Stimulated activated naive CD8-positive, alpha-beta T cell treated with anti-CD3 and anti-CD28 coated beads, Interleukin-15, amount 100 ng/mL, for 72 hours (primary cell): ENCODE measurements at regions not wholly inside any gene's neighbourhood (a gene's known extent, or its start where the extent isn't known, plus 50 kb on each side); places are given as distances from the start of the nearest gene placed in this dataset.
A peak's percentile ranks its signal among the peaks of the same experiment; 100 is the strongest.

ENCODE experiments used
- ATAC-seq: fragments of 150-1000 bp; cut with Tn5 transposase; 2 replicates; pipeline ENCODE4 v1.10.0; 2021; ENCODE audit warnings: mild to moderate bottlenecking, moderate library complexity
- DNase-seq, 2 donors: peaks; one replicate each; pipeline ENCODE4 v3.0.0; 2021 to 2022
- H3K27ac Mint-ChIP-seq, 2 donors: one replicate each; pipeline ENCODE4 v1.8.0; 2022; ENCODE audit warnings: mild to moderate bottlenecking in 2 of 2, mixed read lengths in 2 of 2, moderate library complexity in 2 of 2
- H3K27me3 Mint-ChIP-seq: one replicate; pipeline ENCODE4 v1.8.0; 2022; ENCODE audit warnings: mixed read lengths
- H3K4me1 Mint-ChIP-seq: one replicate; pipeline ENCODE4 v1.8.0; 2022; ENCODE audit warnings: mild to moderate bottlenecking, mixed read lengths
- H3K4me3 Mint-ChIP-seq, 2 donors: one replicate each; pipeline ENCODE4 v1.8.0; 2022; ENCODE audit warnings: mild to moderate bottlenecking in 2 of 2, mixed read lengths in 2 of 2, moderate library complexity in 1 of 2
- H3K9me3 Mint-ChIP-seq, 2 donors: one replicate each; pipeline ENCODE4 v1.8.0; 2022; ENCODE audit warnings: mixed read lengths in 2 of 2

DNA sequence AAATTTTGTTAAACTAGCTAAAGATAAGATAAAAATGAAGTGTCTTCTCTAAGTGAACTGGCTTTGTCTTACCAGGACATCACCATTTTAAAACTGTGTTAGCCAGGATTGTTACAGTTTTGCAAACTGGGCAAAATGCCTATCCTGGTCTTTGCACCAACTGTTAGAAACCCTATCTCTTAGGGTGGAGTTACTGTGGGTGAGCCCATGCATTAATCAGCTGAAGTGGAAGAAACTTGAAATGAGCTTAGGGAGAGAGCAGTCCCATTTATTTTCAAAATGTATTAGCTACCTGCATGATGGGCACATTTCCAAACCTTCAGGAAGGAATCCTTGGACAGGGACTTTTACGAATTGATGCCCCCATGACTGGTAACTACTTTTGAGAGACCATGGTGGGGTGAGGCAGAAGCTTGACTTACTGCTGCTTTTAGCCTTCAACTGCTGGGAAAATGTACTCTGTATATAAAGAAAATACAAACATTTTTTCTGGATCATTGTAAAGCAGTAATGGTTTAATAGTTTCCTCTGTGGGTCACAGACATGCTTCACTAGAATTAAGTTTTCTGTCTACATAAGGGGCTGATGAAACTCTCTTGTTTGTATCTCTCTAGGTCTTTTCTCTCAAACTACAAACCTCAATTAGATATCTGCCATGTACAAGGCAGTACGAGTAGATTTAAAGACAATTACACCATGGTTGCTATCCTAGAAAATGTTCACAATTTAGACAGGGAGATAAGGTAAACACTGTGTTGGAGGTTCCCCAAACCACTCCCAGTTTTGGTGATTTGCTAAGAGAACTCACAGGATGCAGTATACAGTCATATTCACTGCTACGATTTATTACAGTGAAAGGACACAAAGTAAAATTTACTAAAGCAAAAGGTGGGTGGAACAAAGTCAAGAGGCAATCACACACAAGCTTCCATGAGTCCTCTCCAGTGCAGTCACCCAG lies 321.4 kb upstream of the MMADHC start:
- Mint-ChIP-seq H3K27me3 (no peaks in the 10 kb centered on the region), H3K27ac (no peak overlapping the region), H3K4me3 (no peak overlapping the region), H3K4me1 (no peaks in the 10 kb centered on the region), H3K9me3 (peaks cover 0 to 6% of the 10 kb centered on the region in 2 donors)
- DNase-seq (no peak), ATAC-seq (no peak)

DNA sequence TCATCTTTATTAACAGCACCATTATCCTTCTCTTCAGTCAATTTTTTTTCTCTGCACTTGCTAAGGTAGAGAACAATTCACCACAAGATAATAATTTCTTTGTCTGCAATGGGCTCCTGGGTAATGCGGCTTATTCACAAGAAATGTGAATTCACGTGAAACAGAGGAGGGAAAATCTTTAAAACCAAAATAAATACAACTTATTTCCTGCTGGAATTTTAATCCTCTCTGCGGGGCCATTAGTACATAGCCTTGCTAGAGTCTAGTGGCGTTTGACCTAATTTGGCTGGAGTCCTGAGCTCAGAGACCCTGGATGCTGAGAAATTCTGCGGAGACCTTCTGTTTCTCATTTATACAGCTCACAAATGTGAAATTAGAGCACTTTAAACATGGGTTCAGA lies 319.3 kb upstream of the MMADHC start:
- H3K9me3 Mint-ChIP-seq: peaks cover 0 to 6% of the 10 kb centered on the region in 2 donors
- H3K4me3 Mint-ChIP-seq: no peak overlapping the region
- ATAC-seq: no peak
- H3K4me1 Mint-ChIP-seq: no peaks in the 10 kb centered on the region
- no peak for DNase-seq
- no peaks in the 10 kb centered on the region for H3K27me3 Mint-ChIP-seq
- no peak overlapping the region for H3K27ac Mint-ChIP-seq

DNA sequence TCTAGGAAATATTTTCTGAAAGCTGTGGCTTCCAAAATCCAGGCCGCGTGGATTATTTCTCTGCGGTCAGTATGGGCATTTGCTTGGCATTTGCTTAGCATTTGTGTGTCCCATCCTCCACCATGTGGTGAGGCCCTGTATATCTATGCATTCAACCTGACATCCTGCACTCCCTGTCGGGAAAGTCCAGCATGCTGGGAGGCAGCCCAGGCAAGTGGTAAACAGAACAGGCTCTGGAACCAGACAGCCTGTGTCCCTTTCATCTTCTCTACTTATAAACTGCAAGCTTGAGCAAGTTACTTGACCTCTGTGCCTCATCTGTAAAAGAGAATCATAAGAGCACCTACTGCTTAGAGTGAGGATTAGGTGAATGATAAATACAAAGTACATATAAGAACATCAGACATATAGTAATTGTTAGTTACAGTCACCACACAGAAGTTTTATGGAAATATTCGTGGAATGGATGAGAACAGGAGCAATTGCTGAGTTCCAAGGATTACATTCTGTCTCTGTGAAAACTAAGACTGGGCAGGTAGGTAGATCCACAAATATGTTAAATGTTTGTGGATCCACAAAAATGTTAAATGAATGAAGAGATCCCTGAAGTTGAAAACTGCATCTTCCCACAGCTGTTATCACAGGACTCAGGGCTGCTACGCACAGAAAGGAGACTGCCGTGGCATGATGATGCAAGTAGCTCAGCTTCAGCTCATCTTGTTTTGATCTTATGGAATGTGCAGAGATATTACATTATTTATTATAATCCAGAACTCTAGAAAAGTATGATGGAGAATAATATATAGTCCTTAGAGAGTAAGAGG lies 317.0 kb upstream of the MMADHC start:
- Mint-ChIP-seq H3K4me1 (no peaks in the 10 kb centered on the region), H3K27ac (no peak overlapping the region), H3K4me3 (no peak overlapping the region), H3K9me3 (no peaks in the 10 kb centered on the region), H3K27me3 (no peaks in the 10 kb centered on the region)
- ATAC-seq (no peak), DNase-seq (no peak)

DNA sequence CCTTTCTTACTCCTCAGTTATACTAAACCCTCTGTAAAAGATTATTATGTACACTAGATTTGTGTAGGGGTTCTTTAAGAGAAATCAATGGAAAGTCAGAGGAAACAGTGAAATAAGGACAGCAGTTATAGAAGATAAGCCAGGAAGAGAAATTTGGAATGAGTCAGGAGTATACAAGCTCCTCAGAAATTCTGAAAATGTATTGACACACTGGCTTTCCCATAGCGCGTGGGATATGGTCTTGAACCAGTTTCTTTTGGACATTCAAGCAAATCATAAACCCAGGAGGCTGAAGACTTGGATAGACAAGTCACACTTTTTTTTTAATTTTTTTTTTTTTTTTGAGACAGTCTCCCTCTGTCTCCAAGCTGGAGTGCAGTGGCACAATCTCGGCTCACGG lies 316.1 kb upstream of the MMADHC start:
- DNase-seq: no peak
- Mint-ChIP-seq H3K27me3 (no peaks in the 10 kb centered on the region), H3K4me1 (no peaks in the 10 kb centered on the region), H3K4me3 (no peak overlapping the region), H3K9me3 (no peaks in the 10 kb centered on the region), H3K27ac (no peak overlapping the region)
- no peak for ATAC-seq

DNA sequence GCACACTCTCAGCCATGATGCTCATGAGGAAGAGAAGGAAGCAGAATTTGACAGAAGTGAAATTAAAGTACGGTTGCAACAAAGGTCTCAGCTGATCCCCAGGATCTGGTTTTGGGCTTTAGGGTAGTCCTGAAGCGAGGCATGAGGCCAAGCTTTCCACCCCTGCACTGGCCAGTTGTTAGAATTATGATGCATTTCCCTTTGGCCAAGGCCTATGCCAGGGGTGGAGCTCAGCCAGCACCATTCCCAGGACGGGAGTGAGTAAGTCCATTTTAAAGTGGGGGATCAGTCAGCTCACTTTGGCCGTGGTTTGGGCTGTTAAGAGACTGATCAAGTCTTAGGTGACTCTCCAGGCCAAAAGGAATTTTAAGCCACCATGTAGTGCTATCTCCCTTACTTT lies 314.5 kb upstream of the MMADHC start:
- Mint-ChIP-seq H3K27ac (no peak overlapping the region), H3K27me3 (no peaks in the 10 kb centered on the region), H3K4me1 (no peaks in the 10 kb centered on the region), H3K4me3 (no peak overlapping the region), H3K9me3 (no peaks in the 10 kb centered on the region)
- ATAC-seq (no peak), DNase-seq (no peak)

DNA sequence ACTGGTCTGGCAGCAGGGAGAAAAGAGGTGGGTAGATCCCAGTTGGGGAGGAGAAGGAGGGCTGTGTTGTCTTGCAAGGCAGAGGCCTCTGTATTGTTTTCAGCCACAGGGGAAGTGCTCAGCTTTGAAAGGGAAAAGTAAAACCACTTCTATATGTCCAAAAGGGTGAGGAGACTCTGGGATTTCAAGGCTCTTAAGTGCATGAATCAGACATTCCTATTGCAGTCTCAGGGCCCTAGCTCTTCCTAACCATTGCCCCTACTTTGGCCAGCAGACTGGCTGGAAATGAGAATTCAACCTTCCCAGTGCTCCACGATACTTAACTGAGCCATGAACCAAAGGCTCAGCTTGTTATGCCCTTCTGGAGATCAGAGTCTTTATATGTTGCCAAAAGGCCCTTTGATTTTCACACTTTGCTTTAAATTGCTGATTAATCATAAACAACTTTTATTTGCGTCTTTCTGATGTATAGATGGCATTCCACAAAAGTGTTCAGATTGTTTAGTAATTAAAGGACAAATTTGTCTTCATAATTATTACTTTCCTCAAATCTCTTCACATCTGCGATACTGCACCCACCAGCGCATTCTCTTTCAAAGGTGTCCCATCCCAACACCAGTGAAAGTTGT lies 313.8 kb upstream of the MMADHC start:
- ATAC-seq: no peak
- DNase-seq: no peak
- Mint-ChIP-seq H3K4me1 (no peaks in the 10 kb centered on the region), H3K27ac (no peak overlapping the region), H3K4me3 (no peak overlapping the region), H3K27me3 (no peaks in the 10 kb centered on the region), H3K9me3 (no peaks in the 10 kb centered on the region)

DNA sequence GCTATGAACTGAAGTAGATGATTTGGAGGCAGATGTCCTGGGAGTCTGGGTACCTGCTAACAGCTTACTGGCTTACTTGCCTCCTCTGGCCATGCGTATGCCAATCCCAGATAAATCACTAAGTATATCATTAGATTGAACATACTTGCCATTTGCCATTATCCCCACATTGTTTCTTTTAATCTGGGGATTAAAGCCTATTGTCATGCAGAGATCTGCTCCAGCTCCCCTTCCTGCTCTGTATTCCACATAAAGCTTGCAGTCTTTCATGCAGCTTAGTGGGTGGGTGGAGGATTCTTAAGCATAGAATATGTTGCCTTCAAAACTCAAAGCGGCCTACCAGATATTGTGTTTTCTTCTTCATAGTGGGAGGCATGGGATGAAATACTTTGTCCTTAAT lies 311.8 kb upstream of the MMADHC start:
- Mint-ChIP-seq H3K4me3 (no peak overlapping the region), H3K9me3 (no peaks in the 10 kb centered on the region), H3K4me1 (no peaks in the 10 kb centered on the region), H3K27me3 (no peaks in the 10 kb centered on the region), H3K27ac (no peak overlapping the region)
- no peak for ATAC-seq
- no peak for DNase-seq

DNA sequence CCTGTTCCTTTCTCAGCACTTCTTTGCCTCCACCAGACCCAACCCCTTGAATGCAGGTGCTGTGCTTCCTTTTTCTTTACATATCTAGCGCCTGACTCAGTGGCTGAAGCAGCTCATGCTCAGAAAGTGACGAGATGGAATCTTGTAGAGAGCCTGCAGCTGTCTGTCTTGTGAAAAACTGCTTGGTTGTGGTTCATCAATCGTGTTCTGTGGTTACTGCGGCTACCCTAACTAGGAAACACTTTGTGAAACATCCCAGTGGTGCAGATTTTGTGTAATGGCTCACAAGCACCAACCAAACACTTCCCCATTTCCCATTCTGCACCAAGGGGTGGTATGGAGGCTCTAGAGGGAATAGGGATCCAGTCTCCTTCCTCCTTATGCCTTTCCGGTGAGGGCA lies 307.2 kb upstream of the MMADHC start:
- Mint-ChIP-seq H3K27ac (no peak overlapping the region), H3K4me1 (no peaks in the 10 kb centered on the region), H3K4me3 (no peak overlapping the region), H3K27me3 (no peaks in the 10 kb centered on the region), H3K9me3 (peaks cover 0 to 3% of the 10 kb centered on the region in 2 donors)
- DNase-seq (no peak), ATAC-seq (no peak)

DNA sequence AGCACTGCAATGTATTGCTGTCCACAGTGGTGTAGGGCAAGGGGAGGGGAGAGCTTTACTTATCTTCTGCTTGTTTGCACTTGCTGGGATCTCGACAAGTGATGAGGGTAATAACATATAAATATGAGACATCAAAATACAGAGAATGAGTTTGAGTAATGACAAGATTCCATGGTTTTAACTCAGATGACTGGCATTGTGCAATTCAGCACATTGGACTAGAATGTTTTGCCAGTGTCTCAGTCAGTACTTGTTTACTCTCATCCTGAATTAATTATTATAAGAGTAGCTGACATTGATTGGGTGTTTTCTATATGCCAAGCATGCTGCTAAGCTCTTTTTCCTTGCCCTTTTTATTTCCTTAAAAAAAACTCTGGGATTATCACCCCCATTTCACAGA lies 306.7 kb upstream of the MMADHC start:
- Mint-ChIP-seq H3K4me1 (no peaks in the 10 kb centered on the region), H3K9me3 (peaks cover 0 to 8% of the 10 kb centered on the region in 2 donors), H3K4me3 (no peak overlapping the region), H3K27ac (no peak overlapping the region), H3K27me3 (no peaks in the 10 kb centered on the region)
- ATAC-seq (no peak), DNase-seq (no peak)

DNA sequence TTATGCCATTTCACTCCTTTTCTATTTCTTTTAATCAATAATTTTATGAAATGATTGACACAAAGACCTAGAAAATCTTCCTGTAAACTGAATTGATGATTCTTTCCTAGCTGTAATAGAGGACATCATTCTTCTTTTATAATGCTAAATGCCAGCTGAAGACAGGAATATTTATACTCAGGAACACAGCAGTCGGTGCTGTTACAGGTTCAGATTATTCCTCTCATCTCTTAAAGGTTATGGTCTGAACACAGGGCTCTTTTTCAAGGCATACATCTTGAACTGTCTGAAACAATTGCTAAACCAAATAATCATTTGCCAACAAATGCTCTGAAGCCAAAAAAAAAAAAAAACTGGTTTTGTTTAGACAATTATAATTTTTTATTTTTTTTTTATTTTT lies 305.0 kb upstream of the MMADHC start:
- no peak for ATAC-seq
- DNase-seq: no peak
- no peak overlapping the region for H3K4me3 Mint-ChIP-seq
- H3K27me3 Mint-ChIP-seq: no peaks in the 10 kb centered on the region
- no peaks in the 10 kb centered on the region for H3K4me1 Mint-ChIP-seq
- H3K9me3 Mint-ChIP-seq: peaks cover 0 to 8% of the 10 kb centered on the region in 2 donors
- no peak overlapping the region for H3K27ac Mint-ChIP-seq

DNA sequence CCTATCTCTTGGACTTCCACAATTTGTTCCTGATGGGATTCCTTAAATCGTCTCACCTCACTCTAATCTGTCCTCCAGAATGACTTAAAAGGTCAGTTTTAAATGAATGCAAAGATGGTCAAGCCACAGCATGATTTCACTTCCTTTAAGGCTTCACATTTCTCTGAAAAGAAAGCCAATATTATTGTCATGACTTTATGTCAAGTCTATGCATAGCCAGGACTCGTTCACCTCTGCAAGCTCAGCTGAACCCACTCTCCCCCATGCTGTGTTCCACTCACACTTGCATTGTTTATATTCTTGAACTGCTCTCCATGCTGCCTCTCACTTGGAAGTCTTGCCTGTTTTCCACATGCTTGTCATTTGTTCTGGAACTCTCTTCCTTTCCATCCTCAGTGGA lies 298.4 kb upstream of the MMADHC start:
- H3K4me1 Mint-ChIP-seq: no peaks in the 10 kb centered on the region
- H3K4me3 Mint-ChIP-seq: no peak overlapping the region
- no peak for DNase-seq
- peaks cover 0 to 18% of the 10 kb centered on the region in 2 donors for H3K9me3 Mint-ChIP-seq
- no peaks in the 10 kb centered on the region for H3K27me3 Mint-ChIP-seq
- no peak overlapping the region for H3K27ac Mint-ChIP-seq
- no peak for ATAC-seq

DNA sequence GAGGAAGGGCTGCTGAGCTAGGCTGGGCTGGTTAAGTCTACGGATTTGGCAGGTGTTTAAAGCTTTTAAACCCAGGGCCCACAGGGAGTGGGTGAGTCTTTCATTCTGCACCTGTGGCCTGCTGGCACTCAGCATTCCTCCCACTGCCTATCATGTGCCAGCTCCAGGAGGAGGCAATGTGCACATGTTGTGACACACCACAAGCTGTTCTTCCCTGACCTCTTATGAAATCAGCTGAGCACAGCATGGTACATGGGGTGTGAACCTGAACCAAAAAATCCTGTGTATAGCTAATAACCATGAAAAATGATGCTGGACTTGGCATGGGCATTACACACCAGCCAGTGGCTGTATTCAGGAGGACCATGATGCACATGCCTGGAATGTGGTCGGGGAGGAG lies 297.9 kb upstream of the MMADHC start:
- no peak for ATAC-seq
- no peak overlapping the region for H3K27ac Mint-ChIP-seq
- H3K27me3 Mint-ChIP-seq: no peaks in the 10 kb centered on the region
- no peak for DNase-seq
- H3K4me3 Mint-ChIP-seq: no peak overlapping the region
- peaks cover 0 to 18% of the 10 kb centered on the region in 2 donors for H3K9me3 Mint-ChIP-seq
- H3K4me1 Mint-ChIP-seq: no peaks in the 10 kb centered on the region

DNA sequence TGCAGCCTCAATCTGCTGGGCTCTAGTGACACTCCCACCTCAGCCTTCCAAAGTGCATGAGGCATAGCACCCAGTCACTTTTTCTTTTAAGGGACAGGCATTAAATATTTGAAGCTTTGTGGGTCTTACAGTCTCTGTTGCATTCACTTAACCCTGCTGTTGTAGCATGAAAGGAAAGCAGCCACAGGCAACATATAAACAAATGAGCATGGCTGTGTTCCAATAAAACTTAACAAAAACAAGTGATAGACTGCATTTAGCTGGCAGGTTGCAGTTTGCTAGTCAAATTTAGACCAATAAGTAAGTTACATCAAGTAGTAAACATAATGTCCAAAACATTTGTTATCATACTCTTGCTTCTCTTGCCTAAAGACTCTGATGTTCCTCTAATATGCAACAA lies 297.3 kb upstream of the MMADHC start:
- Mint-ChIP-seq H3K9me3 (peaks cover 0 to 16% of the 10 kb centered on the region in 2 donors), H3K27me3 (no peaks in the 10 kb centered on the region), H3K27ac (no peak overlapping the region), H3K4me1 (no peaks in the 10 kb centered on the region), H3K4me3 (no peak overlapping the region)
- ATAC-seq (no peak), DNase-seq (no peak)

DNA sequence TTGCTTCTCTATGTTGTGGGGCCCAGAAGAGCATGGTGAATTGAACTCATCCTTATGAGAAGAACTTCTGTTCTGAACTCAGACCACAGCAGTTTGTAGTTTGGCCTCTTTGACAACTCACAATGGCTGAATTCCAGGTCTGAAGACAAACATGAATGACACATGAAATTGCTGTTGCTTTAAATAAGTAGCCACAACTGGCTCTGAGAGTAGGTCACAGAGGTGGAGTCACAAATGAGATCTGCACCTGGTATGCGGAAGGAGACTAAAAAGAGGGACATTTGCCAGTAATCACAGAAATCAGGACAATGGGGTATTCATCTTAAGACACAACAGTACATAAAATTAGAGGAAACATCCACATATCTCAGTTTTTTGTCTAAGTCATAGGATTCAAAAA lies 290.3 kb upstream of the MMADHC start:
- Mint-ChIP-seq H3K27me3 (no peaks in the 10 kb centered on the region), H3K9me3 (peaks cover 0 to 14% of the 10 kb centered on the region in 2 donors)
- no peak for DNase-seq

DNA sequence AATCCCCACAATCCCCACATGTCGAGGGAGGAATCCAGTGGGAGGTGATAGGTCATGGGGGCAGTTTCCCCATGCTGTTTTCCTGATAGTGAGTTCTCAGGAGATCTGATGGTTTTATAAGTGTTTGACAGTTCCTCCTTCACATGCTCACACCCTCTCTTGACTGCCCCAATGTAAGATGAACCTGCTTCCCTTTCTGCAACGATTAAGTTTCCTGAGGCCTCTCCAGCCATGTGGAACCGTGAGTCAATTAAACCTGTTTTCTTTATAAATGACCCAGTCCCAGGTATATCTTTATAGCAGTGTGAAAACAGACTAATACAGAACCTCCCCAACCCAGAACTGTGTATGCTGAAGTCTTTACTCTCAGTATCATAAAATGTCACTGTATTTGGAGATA lies 289.5 kb upstream of the MMADHC start:
- peaks cover 0 to 14% of the 10 kb centered on the region in 2 donors for H3K9me3 Mint-ChIP-seq
- ATAC-seq (no peak), DNase-seq (no peak)
- no peaks in the 10 kb centered on the region for H3K27me3 Mint-ChIP-seq
- H3K27ac Mint-ChIP-seq: peak overlapping the region in 1 of 2 donors; percentile 57
- H3K4me1 Mint-ChIP-seq: no peaks in the 10 kb centered on the region
- no peak overlapping the region for H3K4me3 Mint-ChIP-seq

More for the DNA sequence above, 290.3 kb upstream of the MMADHC start:
- no peaks in the 10 kb centered on the region for H3K4me1 Mint-ChIP-seq
- no peak for ATAC-seq
- H3K4me3 Mint-ChIP-seq: no peak overlapping the region
- no peak overlapping the region for H3K27ac Mint-ChIP-seq

DNA sequence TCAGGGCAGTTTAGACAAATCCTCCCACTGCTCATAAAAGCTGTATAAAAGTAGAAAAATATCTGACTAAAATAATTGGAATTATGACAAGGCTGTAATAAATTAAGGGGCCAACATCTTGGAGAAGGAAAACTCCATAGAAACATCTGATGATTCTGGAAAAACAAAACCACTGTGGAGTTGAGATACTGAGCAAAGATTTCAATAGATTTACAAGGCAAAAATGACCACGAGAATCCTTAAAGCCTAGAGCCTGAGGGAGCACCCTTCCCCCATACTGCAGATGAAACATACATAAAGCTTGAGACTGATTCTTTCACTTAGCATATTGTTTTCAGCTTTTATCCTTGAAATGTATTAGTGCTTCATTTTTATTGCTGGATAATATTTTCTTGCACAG lies 286.4 kb upstream of the MMADHC start:
- no peak for DNase-seq
- ATAC-seq: no peak
- Mint-ChIP-seq H3K27me3 (no peaks in the 10 kb centered on the region), H3K9me3 (peaks cover 0 to 13% of the 10 kb centered on the region in 2 donors), H3K4me3 (no peak overlapping the region), H3K27ac (no peak overlapping the region), H3K4me1 (no peaks in the 10 kb centered on the region)
